Cerebellar nuclear complex (tissue), 1 donor: ENCODE measurements at regions not wholly inside any gene's neighbourhood (a gene's known extent, or its start where the extent isn't known, plus 50 kb on each side); places are given as distances from the start of the nearest gene placed in this dataset.
"Not testable (repeated sequence)": the region's sequence is repeated elsewhere in the genome, so short reads cannot be mapped to it uniquely, and the experiment has no call there.

Source experiments
- DNase-seq, 2 experiments: peaks; one replicate each; lab custom pipeline; 2025; lab: John Stamatoyannopoulos, UW

- no peak for DNase-seq
Observed at GRCh38 chr11:88061111-88061510, 114.1 kb downstream of the RAB38 start.

- no peak for DNase-seq
Observed at GRCh38 chr11:88059326-88059725, 115.9 kb downstream of the RAB38 start.

GRCh38 chr11:88051396-88051795 lies 123.8 kb downstream of the RAB38 start:
- no peak for DNase-seq

GRCh38 chr11:88050247-88050646 lies 125.0 kb downstream of the RAB38 start:
- DNase-seq = no peak

- DNase-seq = not testable (repeated sequence)
Observed at GRCh38 chr11:88045288-88045687, 130.0 kb downstream of the RAB38 start.

- not testable (repeated sequence) for DNase-seq
Observed at GRCh38 chr11:88044658-88045057, 130.6 kb downstream of the RAB38 start.

- no peak for DNase-seq
Observed at GRCh38 chr11:88043149-88043548, 132.1 kb downstream of the RAB38 start.

GRCh38 chr11:88042647-88043046 lies 132.6 kb downstream of the RAB38 start:
- no peak for DNase-seq

- DNase-seq = no peak
Observed at GRCh38 chr11:88042238-88042637, 133.0 kb downstream of the RAB38 start.

GRCh38 chr11:88041679-88042078 lies 133.6 kb downstream of the RAB38 start:
- DNase-seq = no peak

- DNase-seq = no peak
Observed at GRCh38 chr11:88040148-88040496, 135.1 kb downstream of the RAB38 start.

- DNase-seq = no peak
Observed at GRCh38 chr11:88039476-88040147, 135.6 kb downstream of the RAB38 start.

GRCh38 chr11:88038063-88038462 lies 137.2 kb downstream of the RAB38 start:
- DNase-seq = no peak

- DNase-seq = no peak
Observed at GRCh38 chr11:88036701-88037100, 138.5 kb downstream of the RAB38 start.

- no peak for DNase-seq
Observed at GRCh38 chr11:88035271-88035670, 140.0 kb downstream of the RAB38 start.

- DNase-seq = no peak
Observed at GRCh38 chr11:88017666-88018065, 157.6 kb downstream of the RAB38 start.

- DNase-seq = no peak
Observed at GRCh38 chr11:88016392-88017170, 158.7 kb downstream of the RAB38 start.

- no peak for DNase-seq
Observed at GRCh38 chr11:88015170-88015569, 160.1 kb downstream of the RAB38 start.

GRCh38 chr11:88013508-88014065 lies 161.7 kb downstream of the RAB38 start:
- DNase-seq = no peak

GRCh38 chr11:88012456-88012855 lies 162.8 kb downstream of the RAB38 start:
- DNase-seq = no peak

- no peak for DNase-seq
Observed at GRCh38 chr11:87976009-87976408, 199.2 kb downstream of the RAB38 start.

GRCh38 chr11:87974797-87975196 lies 200.4 kb downstream of the RAB38 start:
- DNase-seq = no peak

GRCh38 chr11:87972133-87972532 lies 203.1 kb downstream of the RAB38 start:
- no peak for DNase-seq
